Putamen (tissue), 1 donor: ENCODE measurements at regions not wholly inside any gene's neighbourhood (a gene's known extent, or its start where the extent isn't known, plus 50 kb on each side); places are given as distances from the start of the nearest gene placed in this dataset.
A peak's percentile ranks its signal among the peaks of the same experiment; 100 is the strongest.
"Not testable (repeated sequence)": the region's sequence is repeated elsewhere in the genome, so short reads cannot be mapped to it uniquely, and the experiment has no call there.

Experiments used
- DNase-seq: peaks from one replicate; pipeline ENCODE4 v3.0.0-alpha.2; 2016; ENCODE audit warnings: low spot score

GRCh38 chr6:159440911-159441703, 251.9 kb downstream of the SOD2 start:
- DNase-seq: no peak

GRCh38 chr6:159440349-159440748, 252.7 kb downstream of the SOD2 start:
- no peak for DNase-seq

GRCh38 chr6:159439651-159440050, 253.4 kb downstream of the SOD2 start:
- no peak for DNase-seq

DNA sequence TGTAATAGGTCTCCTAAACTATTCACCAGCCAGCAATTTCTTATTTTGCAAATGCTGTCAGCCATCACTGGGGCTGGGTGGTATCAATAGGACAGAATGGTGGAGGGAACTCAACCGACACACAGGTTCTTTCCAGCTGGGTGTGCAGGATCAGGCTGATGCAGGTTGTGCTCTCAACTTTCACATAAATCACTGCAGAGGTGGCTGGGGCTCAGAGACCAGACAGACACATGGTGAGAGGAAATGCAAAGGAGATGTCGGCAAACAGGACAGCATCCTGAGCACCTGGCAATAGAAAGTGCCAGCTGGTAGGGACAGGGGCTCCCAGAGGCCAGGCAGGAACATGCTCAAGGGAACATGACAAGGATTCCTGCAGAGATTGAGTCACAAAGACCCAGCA, 254.9 kb downstream of the SOD2 start:
- DNase-seq: no peak

GRCh38 chr6:159436581-159436980, 256.5 kb downstream of the SOD2 start:
- DNase-seq: no peak

DNA sequence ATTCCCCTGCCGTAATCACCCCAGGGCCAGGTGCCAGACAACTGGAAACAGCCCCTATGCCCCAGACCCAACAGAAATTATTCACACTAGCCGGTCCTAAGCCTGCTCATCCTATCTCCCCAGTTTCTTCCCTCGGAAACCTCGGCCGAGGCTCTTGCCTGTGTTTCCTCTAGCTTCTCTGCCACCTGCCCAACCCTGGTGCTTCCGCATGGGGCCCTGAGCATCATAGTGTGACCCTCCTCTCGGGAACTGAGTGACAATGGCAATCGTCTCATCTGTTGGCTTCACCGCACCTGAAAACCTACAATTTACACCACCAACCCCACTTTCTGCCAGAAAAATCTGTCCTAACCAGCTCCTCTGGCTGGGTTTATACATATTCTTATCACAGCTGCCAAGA, 257.3 kb downstream of the SOD2 start:
- no peak for DNase-seq

DNA sequence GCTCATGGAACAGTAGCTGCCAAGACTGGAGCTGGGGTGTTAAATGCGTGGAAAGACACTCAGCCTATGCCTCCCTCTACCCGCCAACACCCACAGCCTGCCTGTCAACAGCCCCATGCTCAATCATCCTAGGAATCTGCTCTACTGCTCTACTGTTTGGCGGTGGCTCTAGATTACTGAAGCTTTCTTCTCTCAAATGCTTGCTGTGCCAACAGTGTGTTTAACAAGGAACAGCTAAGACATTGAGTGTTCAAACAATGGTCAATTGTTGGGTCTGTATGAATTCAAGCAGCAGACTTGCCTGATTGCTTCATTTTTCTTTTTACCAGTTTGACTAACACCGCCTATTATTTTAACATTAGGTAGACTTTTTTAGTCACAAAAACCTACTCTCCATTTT, 258.6 kb downstream of the SOD2 start:
- DNase-seq: peak; percentile 1

GRCh38 chr6:159433550-159433949, 259.5 kb downstream of the SOD2 start:
- DNase-seq: no peak

DNA sequence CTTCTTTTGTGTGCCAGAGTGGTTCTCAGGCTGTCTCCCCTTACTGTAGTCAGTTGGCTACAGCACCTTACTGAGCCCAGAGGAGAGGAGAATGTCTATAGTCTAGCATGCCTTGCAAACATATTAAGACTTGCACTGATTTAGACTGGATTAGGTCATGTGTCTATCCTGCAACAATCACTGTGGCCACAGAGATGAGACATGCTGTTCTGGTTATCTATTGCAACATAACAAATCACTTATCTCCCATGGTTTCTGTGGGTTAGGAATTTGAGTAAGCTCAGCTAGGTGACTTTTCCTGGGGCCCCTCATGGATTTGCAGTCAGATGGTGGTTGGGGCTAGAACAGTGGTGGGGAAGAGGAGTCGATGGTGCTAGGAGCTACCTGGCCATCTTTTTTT, 261.3 kb downstream of the SOD2 start:
- no peak for DNase-seq

GRCh38 chr6:159430323-159430722, 261.1 kb downstream of the FNDC1 start:
- DNase-seq: no peak

DNA sequence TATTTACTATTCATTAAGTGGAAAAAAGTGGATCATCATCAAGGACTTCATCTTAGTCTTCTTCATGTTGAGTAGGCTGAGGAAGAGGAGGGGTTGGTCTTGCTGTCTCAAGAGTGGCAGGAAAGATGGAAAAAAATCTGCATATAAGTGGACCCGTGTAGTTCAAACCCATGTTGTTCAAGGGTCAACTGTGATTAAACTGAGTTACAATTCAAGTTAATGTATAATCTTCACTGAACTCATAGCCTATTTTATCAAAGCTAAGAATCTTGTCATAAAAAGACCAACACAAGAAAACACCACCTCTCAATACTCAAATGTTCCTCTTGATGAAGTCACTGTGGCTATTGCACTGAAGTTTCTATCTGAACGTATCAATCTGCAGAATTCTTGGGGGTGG, 260.2 kb downstream of the FNDC1 start:
- no peak for DNase-seq

- no peak for DNase-seq
These were observed 258.6 kb downstream of the FNDC1 start for GRCh38 chr6:159427771-159428170.

GRCh38 chr6:159427335-159427734, 258.1 kb downstream of the FNDC1 start:
- DNase-seq: no peak

- no peak for DNase-seq
These were observed 256.2 kb downstream of the FNDC1 start for GRCh38 chr6:159425421-159425820.

GRCh38 chr6:159422041-159422984, 253.1 kb downstream of the FNDC1 start:
- no peak for DNase-seq

DNA sequence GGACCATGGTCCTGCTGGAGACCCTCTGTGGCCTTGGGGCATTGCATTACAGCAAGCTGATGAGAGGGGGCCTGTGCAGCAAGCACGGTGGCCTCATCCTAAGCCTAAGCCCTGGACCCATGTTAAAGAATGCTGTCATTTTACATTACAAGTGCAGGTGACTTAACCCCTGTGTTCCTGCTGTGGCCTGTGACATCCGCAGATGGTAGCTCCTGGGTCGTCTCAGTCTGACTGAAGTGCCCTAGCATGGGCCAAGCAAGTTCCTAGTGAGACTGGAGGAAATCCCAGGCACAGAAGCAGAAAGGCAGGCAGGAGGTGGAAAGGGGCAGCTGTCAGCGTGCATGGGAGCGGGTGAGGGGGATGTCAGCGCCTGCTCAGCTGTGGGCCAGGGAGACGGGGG, 252.4 kb downstream of the FNDC1 start:
- no peak for DNase-seq

GRCh38 chr6:159418997-159419396, 249.8 kb downstream of the FNDC1 start:
- DNase-seq: no peak

DNA sequence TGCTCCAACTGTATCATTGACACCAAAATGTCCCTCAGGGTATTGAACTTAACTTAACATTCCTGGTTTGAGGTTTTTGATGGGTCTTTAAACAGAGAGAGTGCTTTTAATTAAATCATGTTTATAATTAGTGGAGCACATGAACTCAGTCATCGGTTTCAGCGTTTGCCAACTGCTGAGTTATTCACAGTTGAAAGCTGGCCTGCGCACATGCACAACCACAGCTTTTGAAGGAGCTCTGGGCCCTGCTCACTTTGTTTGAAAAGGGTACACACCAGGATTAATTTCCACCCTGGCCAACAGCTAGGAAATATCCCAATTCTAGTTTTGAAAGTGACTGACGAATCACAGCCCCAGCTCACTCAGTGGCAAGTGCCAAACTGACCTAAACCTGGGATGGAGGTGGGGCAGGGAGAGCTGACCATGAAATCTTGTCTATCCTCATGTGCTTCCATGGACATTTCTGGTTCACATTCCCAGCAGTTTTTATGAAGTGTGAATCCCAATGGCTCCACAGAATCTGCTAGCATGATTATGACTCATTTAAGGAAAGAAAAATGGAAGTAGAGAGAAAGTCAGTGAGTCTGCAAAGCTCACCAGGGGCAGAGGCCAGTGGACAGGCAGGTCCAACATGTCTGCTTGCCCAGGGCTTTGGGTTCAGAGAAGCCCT, 247.8 kb downstream of the FNDC1 start:
- DNase-seq: no peak

- no peak for DNase-seq
These were observed 246.3 kb downstream of the FNDC1 start for GRCh38 chr6:159415540-159415939.

GRCh38 chr6:159414711-159415110, 245.5 kb downstream of the FNDC1 start:
- no peak for DNase-seq

DNA sequence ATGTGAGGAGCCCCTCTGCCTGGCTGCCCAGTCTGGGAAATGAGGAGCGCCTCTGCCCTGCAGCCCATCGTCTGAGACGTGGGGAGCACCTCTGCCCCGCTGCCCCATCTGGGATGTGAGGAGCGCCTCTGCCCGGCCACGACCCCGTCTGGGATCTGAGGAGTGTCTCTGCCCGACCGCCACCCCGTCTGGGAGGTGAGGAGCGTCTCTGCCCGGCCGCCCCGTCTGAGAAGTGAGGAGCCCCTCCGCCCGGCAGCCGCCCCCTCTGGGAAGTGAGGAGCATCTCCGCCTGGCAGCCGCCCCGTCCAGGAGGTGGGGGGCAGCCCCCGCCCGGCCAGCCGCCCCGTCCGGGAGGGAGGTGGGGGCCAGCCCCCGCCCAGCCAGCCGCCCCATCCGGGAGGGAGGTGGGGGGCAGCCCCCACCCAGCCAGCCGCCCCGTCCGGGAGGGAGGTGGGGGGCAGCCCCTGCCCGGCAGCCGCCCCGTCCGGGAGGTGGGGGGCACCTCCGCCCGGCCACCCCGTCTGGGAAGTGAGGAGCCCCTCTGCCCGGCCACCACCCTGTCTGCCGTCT, 238.1 kb downstream of the FNDC1 start:
- not testable (repeated sequence) for DNase-seq

- no peak for DNase-seq
These were observed 235.1 kb downstream of the FNDC1 start for GRCh38 chr6:159404296-159404695.
